ENCODE measurements at regions not wholly inside any gene's neighbourhood (a gene's known extent, or its start where the extent isn't known, plus 50 kb on each side); places are given as distances from the start of the nearest gene placed in this dataset.

GRCh38 chr1:58035523-58035922 is 511.0 kb downstream of the OMA1 start:
- peaks cover 5% of the 10 kb centered on the region; the same call in 1 of the 2 replicates for H3K4me1 ChIP-seq (ENCODE audit: low read length)
- H3K9ac ChIP-seq (ENCODE audit: low read length): no peak overlapping the region
- no peak overlapping the region for H3K27ac ChIP-seq (ENCODE audit: low read length)
- no peak overlapping the region for H2AFZ ChIP-seq (ENCODE audit: low read depth, low read length)
- no peaks in the 10 kb centered on the region for H3K9me3 ChIP-seq (ENCODE audit: insufficient read depth, low read length)
- H3K27me3 ChIP-seq (ENCODE audit: low read depth, low read length): 0 out of 2 replicates have a peak, but pooled peaks cover 4% of the 10 kb centered on the region
- TF ChIP-seq EZH2phosphoT487 (IDR thresholded peaks at IDR 0.05; ENCODE audit: low read depth) (no peak), CTCF (IDR thresholded peaks at IDR 0.05; ENCODE audit: low read depth, low read length) (peak; percentile 37)
- no peak overlapping the region for H3K4me2 ChIP-seq (ENCODE audit: low read length)
- H3K79me2 ChIP-seq (ENCODE audit: low read length): no peaks in the 10 kb centered on the region
- H3K4me3 ChIP-seq (ENCODE audit: low read length): no peak overlapping the region
- H3K36me3 ChIP-seq (replicated peaks; ENCODE audit: low read depth, low read length): no peaks in the 10 kb centered on the region
- H4K20me1 ChIP-seq (ENCODE audit: insufficient read depth, low read length): no peaks in the 10 kb centered on the region

- Histone ChIP-seq H4K20me1 (ENCODE audit: insufficient read depth, low read length) (no peaks in the 10 kb centered on the region), H3K4me2 (ENCODE audit: low read length) (no peak overlapping the region), H2AFZ (ENCODE audit: low read depth, low read length) (no peak overlapping the region), H3K9ac (ENCODE audit: low read length) (no peak overlapping the region), H3K27me3 (ENCODE audit: low read depth, low read length) (peaks cover 4% of the 10 kb centered on the region; the same call in 1 of the 2 replicates), H3K27ac (ENCODE audit: low read length) (no peak overlapping the region), H3K36me3 (replicated peaks; ENCODE audit: low read depth, low read length) (no peaks in the 10 kb centered on the region), H3K9me3 (ENCODE audit: insufficient read depth, low read length) (no peaks in the 10 kb centered on the region), H3K4me3 (ENCODE audit: low read length) (no peak overlapping the region), H3K4me1 (ENCODE audit: low read length) (peaks cover 2% of the 10 kb centered on the region; the same call in 1 of the 2 replicates), H3K79me2 (ENCODE audit: low read length) (no peaks in the 10 kb centered on the region)
- no peak for TF ChIP-seq EZH2phosphoT487 (IDR thresholded peaks at IDR 0.05; ENCODE audit: low read depth)
- TF ChIP-seq CTCF (IDR thresholded peaks at IDR 0.05; ENCODE audit: low read depth, low read length): no peak
Measured at GRCh38 chr1:58033311-58033710, 513.2 kb downstream of the OMA1 start.

- Histone ChIP-seq H3K9ac (ENCODE audit: low read length) (no peak overlapping the region), H3K4me3 (ENCODE audit: low read length) (no peak overlapping the region), H3K27me3 (ENCODE audit: low read depth, low read length) (peaks cover 4% of the 10 kb centered on the region; the same call in 1 of the 2 replicates), H2AFZ (ENCODE audit: low read depth, low read length) (no peak overlapping the region), H3K27ac (ENCODE audit: low read length) (no peak overlapping the region), H3K79me2 (ENCODE audit: low read length) (no peaks in the 10 kb centered on the region), H3K36me3 (replicated peaks; ENCODE audit: low read depth, low read length) (no peaks in the 10 kb centered on the region), H3K4me2 (ENCODE audit: low read length) (no peak overlapping the region), H3K9me3 (ENCODE audit: insufficient read depth, low read length) (no peaks in the 10 kb centered on the region), H3K4me1 (ENCODE audit: low read length) (no peaks in the 10 kb centered on the region), H4K20me1 (ENCODE audit: insufficient read depth, low read length) (no peaks in the 10 kb centered on the region)
- TF ChIP-seq EZH2phosphoT487 (IDR thresholded peaks at IDR 0.05; ENCODE audit: low read depth): no peak
- no peak for TF ChIP-seq CTCF (IDR thresholded peaks at IDR 0.05; ENCODE audit: low read depth, low read length)
Measured at GRCh38 chr1:58032611-58033073, 513.9 kb downstream of the OMA1 start.

GRCh38 chr1:58031416-58031815 is 515.1 kb downstream of the OMA1 start:
- no peaks in the 10 kb centered on the region; the same call in 1 of the 2 replicates for H3K27me3 ChIP-seq (ENCODE audit: low read depth, low read length)
- H3K4me1 ChIP-seq (ENCODE audit: low read length): no peaks in the 10 kb centered on the region
- H3K9me3 ChIP-seq (ENCODE audit: insufficient read depth, low read length): no peaks in the 10 kb centered on the region
- H3K4me2 ChIP-seq (ENCODE audit: low read length): no peak overlapping the region
- H3K4me3 ChIP-seq (ENCODE audit: low read length): no peak overlapping the region
- H3K27ac ChIP-seq (ENCODE audit: low read length): no peak overlapping the region
- no peaks in the 10 kb centered on the region for H4K20me1 ChIP-seq (ENCODE audit: insufficient read depth, low read length)
- no peaks in the 10 kb centered on the region for H3K36me3 ChIP-seq (replicated peaks; ENCODE audit: low read depth, low read length)
- no peaks in the 10 kb centered on the region for H3K79me2 ChIP-seq (ENCODE audit: low read length)
- TF ChIP-seq EZH2phosphoT487 (IDR thresholded peaks at IDR 0.05; ENCODE audit: low read depth) (no peak), CTCF (IDR thresholded peaks at IDR 0.05; ENCODE audit: low read depth, low read length) (no peak)
- no peak overlapping the region for H3K9ac ChIP-seq (ENCODE audit: low read length)
- H2AFZ ChIP-seq (ENCODE audit: low read depth, low read length): no peak overlapping the region
